ENCODE measurements at regions not wholly inside any gene's neighbourhood (a gene's known extent, or its start where the extent isn't known, plus 50 kb on each side); places are given as distances from the start of the nearest gene placed in this dataset.
A peak's percentile ranks its signal among the peaks of the same experiment; 100 is the strongest.

DNA sequence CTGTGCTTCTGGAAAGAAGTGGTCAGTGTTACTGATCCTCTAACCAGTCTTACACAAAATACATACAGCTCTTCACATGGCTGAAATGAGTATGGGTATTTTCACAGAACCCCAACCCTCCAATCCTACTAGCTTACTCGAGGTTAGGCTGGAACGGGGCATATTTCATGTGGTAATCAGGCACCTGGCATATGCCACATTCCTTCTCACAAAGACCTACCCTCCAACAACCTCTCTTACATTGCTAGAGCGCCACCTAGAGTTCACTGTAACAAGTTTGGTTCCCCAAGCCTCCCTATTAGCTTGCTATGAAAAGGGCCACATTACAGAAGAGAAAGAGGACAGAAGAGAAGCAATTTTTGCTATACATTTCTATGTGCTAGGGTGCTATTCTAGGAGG is 597.3 kb downstream of the PRELID2 start:
- peak; percentile 60 for DNase-seq

DNA sequence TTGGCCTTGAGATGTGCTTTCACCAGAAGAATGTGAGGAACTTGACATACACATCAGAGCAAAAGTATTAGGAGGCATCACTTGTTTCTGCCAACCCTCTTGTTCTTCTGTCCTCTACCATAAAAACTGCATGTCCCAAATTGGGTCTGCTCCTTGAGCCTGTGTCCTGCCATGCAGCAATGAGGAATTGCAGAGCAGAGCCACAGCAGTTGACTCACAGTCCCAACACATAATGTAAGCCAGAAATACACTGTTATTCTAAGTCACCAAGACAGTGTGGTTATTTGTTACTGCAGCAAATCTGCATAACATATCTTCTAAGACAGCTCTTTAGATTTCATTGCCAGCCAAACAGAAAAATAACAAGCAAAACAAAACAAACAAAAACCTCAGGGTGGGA is 598.2 kb downstream of the PRELID2 start:
- DNase-seq: no peak

DNA sequence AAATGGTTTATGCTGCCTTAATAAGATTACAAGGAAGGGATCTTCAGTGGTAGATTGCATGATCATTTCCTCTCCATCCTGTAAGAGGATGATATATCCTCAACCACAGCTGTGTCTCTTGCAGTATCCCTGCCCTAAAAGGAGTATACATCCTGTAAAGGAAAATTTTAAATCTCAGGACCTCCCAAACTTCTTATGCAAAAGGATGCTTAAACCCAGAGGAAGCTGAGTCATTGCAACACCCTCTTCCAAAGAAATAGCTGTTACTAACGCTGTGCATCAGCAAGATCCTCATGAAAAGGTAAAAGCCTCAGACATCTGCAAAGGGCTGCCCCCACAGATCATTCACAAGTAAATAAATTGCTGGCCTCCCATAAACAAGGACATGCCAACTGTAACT is 599.0 kb downstream of the PRELID2 start:
- DNase-seq: no peak

DNA sequence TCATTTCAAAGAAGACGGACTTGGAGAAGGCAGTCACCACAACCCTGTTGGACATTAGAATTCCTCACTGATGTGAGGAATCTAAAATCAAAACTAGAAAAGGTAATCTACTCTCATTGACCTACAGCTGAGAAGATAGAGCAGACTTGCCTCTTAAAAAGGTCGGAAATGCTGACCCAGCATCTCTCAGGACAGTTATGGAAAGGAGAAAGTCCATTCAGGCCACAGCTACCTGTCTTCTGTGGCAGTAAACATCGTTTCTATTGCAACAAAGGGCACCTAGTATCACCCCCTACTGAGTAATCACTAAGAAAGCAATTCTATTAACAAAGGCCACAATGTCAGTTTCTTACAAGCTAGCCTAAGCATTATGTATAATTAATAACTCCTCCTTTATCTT is 601.7 kb downstream of the PRELID2 start:
- no peak for DNase-seq

DNA sequence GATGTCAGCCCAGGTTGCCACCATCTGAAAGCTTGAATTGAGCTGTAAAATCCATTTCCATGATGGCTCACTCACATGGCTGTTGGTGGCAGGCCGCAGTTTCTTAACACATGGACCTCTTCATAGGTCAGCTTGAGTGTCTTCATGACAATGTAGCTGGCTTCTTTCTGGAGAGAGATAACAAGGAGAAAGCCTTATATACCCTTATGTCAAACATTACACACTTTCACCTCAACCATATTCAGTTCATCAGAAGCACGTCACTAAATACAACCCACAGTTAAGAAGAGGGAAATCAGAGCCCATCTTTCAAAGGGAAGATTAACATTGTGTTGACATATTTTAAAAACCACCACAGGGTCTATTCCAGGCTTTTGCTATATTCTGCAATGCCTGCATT is 604.4 kb downstream of the PRELID2 start:
- no peak for DNase-seq

DNA sequence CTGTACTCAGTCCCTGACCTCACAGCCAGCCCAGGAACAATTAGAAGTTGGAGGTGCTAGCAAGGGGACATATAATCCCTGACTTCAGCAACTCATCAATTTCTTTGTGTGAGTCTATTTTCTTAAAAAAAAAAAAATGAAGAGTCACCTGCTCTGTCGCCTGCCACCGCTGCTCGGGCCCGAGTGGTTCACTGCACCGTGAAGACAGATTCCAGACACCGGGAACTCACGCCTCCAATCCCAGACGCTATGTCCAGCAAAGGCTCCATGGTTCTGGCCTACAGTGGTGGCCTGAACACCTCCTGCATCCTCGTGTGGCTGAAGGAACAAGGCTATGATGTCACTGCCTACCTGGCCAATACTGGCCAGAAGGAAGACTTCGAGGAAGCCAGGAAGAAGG is 606.6 kb downstream of the PRELID2 start:
- DNase-seq: no peak

DNA sequence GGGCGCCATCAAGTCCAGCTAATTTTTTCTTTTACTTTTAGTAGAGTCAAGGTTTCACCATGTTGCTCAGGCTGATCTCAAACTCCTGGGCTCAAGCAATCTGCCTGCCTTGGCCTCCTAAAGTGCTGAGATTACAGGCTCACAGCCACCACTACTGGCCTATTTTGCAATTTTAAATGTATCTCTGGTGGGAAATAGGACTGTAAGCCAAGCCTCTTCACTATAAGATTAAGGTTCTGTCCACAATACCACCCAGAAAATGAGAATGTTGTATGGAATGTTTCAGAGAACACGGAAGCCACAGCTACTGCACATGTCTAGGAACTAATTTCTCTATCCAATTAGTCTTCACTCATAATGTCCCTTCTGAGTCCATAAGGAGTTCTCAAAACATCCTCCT is 607.3 kb downstream of the PRELID2 start:
- DNase-seq: no peak

DNA sequence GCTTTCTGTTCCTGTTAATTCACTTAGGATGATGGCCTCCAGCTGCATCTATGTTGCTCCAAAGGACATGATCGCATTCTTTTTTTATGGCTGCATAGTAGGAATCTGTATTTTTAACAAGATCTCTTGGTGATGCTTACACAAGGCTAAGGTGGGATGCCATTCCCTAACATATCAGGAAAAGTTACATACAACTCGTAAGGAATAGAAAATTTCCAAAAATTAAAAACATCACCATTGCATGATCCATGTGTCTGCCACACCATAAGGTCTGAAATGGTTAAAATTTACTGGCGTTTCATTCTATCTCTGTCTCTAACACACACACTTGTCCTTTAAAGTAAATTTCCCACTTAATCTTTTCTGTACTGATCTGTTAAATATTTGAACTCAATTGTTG is 608.4 kb downstream of the PRELID2 start:
- no peak for DNase-seq

DNA sequence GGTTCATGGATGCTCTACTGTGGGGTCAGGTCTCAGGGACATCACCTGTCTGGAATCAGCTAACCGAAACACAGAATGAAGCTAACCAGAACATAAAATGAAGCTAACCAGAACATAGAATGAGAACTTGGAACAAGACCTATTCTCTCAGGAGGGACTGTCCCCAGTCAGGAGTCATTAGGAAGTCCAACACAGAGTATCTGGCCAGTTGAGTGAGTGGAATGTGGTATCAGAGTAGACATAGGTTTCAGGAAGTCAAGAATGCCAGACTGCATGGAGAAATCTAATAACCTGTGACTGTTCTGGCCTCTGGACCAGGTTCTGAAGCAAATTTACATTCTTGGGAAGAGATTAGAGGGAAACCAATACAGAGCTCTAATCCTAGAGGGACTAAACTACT is 609.6 kb downstream of the PRELID2 start:
- no peak for DNase-seq

DNA sequence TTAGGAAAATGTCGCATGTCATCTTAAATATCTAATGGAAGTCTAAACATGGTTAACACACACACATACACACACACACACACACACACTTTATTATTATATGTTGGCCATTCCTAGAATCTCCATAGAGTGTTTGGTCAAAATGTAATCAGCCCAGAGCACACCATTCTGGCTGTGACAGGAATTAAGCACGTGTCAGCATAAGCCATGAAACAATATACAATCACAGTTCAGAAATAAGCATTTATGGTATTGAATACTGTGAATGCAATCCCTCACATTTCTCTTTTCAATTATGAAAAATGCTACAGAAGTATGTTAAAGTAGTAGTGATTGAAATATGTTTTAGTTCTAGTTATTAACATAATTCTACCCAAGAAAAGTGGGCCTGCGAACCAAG is 611.6 kb downstream of the PRELID2 start:
- DNase-seq: no peak

DNA sequence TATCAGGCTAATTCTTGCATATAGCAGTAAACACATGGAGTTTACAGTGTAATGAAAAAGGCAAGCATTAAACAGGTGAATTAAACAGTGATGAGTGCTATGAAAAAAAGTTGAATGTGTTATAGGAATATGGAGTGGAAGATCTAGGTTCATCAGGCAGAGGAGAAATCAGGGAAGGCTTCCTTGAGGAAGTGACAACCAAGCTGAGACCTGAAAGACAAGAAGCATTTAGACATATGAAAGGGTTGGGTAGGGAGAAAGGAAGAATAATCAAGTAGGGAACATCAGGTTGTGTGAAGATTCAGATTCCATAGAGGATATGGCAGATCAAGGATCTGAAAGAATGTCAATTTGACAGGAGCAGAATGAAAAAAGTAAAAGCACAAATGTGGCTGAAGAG is 612.5 kb downstream of the PRELID2 start:
- no peak for DNase-seq

DNA sequence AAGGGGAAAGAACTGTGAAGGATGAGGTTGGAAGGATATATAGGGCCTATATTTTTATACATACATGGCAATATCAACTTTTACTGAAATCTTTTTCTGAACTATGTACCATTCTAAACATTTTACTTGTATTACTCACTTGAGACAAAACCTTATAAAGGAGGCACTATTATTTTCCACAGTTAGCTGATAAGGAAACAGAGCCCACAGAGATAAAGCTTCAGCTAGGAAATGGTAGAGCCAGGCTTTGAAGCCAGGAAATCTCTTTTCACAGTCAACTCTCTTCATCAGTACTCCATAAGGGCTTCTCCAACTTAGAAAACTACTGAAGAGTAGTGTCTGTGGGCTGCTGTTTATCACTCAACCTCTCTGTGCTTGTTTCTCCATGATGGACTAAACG is 613.7 kb downstream of the PRELID2 start:
- no peak for DNase-seq

DNA sequence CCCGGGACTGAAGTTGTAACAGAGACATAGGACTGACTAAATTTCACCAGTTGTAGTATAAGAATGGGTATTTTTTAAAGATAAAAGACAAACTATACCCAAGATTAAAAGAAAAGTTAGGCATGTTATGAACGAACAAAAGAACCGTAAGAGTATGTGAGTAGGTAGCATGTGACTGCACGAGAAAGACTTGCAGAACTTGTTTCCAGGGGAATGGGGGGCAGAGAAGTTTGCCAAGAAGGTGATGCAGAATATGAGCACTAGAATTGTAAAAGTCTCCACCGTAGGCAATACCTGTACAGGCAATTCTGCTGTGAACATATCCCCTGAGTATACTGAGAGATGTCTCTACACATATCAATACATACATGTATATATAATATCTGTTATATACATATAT is 614.7 kb downstream of the PRELID2 start:
- DNase-seq: no peak

DNA sequence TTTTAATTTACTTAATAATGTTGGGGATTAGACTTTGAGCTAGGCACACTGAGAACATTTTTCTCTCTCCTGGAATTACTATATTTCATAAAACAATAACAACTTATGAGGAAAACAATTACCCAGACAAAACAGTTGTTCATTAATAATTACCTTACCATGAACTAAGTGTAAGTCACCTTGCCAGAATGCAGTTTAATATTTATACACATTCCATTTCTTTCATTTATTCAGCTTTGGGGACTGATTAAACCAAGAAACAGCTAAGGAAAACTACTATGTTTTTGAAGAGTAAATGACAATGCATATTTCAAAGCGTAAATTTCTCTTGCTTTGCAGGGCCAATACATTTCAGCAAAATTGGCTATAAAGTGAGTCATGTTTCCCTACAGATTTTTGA is 616.2 kb downstream of the PRELID2 start:
- DNase-seq: peak; percentile 5

DNA sequence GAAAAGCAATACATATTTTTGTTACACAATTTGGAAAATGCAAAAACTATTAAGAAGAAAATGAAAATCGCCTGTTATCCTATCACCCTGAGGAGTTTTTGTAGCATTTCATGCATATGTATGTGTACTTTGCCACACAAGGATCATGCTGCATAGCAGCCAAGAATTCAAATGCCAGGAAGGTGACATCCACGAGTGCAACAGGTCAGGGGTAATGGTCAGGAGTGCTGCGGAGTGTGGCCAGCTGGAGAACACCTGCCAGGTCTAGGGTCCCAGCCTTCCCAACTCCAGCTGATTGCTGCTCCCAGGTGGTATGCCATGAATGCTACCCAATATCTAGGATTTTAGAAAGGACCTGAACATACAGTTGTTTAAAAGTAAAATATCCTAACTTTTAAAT is 617.1 kb downstream of the PRELID2 start:
- no peak for DNase-seq

DNA sequence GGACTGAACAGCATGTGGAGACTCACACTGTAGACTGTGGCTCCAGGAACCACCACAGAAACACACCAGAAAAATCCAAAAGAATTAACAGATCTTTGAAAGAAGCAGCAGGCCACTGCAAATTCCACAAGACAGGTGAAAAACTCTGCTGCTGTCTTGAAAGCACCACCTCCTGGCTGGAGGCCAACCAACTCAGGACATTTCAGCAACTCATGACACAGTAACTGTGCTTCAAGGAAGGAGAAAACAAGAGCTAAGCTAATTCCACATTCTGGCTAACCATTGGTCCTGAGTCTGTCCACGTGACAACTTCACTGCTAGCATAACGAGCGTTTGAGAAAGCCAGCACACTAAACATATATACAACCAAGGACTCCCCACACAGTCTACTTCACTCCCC is 625.1 kb downstream of the PRELID2 start:
- DNase-seq: no peak

DNA sequence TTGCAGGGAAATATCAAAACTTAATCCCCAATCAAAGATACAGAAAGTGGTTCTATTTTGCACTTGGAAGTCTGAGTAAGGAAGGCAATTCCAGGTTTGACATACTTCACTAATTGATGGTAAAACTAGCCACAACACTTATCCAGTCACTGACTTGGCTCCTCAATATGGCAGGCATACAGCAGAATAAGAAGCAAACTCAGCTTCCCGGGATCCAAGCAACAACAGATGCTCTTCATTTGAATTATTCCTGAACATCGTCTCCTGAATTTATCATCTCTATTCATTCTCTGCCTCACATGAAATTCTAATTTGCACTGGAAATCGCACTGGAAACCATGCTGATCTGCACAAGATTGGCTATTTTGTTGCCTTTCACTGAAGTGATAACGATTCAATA is 629.6 kb downstream of the PRELID2 start:
- DNase-seq: no peak

DNA sequence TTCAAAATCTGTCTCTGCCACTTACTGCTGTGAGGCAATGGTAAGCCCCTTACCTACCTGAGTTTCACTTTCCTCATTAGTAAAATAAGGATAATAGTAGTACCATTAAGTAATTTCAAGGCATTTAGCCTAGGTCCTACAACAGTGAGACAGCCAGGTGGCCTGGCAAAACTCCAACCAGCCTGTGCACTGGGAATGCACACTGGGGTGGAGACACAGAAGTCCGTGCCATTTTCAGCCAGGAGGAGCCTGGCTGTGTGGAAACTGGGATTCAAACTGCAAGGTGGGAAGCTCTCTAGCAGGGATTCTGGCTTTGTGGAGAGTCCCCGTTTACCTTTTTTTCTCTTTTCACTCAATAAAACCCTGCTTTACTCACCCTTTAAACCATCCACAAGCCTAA is 630.4 kb downstream of the PRELID2 start:
- DNase-seq: no peak

DNA sequence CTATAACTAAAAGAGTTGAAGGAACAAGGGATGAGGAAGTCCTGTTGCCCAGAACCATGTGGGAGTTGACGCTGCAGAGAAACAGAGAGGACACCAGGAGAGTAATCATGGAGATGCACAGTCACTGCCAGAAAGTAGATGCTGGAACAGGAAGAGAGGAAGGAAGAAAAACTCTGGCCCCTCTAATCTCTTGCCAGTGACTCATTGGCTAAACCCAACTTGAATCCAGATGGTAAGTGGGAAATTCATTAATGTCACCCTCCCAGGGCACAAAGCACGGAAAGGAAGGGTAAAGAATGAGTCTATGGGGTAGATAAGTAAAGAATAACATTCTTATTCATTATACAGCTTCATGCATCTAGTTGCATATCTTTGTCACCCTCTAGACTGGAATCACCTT is 631.9 kb downstream of the PRELID2 start:
- DNase-seq: no peak

DNA sequence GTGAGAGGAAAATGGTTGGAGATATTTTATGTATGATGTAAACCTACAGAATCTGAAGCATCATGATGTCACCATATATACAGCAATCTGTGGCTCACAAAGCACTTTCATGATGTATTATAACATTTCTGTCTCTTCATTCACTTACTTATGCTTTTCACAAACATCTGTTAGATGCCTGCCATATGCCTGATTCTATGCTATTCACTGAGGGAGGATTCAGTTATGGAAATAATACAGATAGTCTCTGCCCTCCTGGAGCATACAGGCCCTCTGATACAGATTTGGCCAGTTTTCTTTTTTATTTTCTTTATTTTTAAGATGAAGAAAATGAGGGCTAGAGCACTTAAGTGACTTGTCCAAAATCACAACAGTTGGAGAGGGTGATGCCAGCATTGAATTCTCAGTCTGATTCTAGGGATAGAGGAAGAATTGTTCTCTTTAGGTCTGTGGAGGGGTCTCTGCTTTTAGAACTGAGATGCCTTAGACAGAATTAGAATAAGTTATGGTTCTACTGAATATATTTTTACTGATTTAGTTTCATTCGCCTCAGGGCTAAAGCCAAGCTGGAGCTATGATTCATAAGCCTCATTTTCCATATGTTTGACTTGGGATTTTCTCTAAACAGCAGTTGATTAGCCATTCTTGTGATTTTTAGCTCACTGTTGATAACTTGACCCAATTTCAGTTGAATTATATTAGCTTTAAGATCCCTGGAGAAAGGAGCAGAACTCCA is 636.4 kb downstream of the PRELID2 start:
- no peak for DNase-seq

DNA sequence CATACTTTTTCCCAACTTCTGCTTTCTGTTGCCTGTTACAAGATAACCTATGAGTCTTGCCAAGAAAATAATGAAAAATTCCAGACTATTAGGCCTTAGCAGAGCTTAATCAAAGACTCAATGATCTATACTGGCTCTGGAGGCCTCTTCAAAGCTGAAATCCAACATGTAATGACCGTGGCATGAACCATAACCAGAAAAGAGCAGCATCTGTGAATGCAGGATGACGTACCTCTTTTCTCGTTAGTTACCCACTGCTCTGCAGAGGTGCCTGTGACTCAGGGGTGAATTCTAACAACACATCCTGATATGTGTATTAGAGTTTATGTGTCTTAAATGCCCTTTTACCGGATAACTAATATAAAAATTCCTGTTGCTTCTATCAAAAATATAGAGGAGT is 645.4 kb downstream of the PRELID2 start:
- no peak for DNase-seq

DNA sequence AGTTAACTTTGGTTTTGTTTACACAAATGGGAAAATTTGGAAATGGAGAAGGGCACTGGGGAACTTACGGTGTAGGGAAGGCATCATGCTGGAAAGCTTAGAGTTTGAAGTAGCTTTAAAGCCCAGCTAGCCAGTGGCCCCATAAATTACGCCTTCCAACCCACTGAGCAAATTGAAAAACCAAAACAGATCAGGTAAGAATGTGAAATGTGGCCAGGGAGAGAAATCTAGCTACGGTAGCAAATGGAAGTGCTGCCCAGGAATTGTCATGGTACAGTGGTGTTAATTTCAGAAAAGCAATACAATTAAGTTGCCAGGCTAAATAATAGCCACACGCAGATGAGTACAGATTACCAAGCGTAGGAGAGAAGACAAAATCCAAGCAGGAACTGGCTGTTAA is 654.8 kb downstream of the PRELID2 start:
- DNase-seq: no peak

DNA sequence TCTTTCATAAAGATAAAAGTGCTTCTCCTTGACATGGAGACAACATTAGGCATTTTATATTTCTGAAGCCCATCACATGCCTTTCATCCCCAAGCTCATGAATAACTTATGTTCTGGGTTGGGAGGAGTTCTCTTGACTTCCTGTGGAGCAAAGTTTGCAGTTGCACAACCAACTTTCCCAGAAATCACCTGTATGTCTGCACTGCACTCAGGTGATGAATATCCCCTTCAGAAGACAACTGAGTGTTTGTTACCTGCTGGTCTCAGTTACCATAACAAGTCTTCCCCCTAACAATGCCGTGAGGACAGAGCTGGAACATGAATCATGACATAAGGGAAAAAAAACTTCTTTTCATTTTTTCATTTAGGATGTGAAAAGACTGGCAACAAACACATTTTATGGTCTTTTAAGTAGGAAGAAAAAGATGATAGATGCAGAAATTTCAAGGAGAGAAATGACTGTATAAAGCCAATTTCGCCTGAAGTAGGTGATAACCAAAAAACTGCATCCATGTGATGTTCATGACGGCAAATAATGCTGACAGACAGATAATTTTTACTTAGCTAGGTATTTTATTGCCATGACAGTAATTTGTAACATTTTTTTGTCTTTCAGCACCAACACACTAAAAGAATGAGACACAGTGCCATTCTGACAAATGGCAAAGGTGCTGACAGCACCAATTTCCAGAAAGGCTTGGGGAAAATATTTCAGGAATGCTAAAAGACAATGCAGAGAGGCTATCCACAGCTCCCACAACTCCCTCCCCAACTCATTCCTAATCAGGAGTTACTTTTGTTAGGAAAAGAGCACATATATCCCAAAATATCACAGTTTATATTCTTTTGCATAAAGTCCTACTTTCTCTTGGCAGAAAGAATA is 656.3 kb downstream of the PRELID2 start:
- DNase-seq: peak; percentile 20

DNA sequence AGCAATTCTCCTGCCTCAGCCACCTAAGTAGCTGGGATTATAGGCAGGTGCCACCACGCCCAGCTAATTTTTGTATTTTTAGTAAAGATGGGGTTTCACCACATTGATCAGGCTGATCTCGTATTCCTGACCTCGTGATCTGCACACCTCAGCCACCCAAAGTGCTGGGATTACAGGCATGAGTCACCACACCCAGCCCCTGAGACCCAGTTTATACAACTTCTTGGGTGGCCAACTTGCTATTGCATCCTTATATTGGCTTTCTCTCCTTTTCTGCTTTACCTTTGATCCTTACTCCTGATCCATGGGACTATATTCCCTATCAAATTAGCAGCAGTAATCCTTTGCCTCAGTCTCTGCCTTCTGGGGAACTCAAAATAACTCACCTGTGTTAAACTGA is 659.1 kb downstream of the PRELID2 start:
- DNase-seq: no peak

DNA sequence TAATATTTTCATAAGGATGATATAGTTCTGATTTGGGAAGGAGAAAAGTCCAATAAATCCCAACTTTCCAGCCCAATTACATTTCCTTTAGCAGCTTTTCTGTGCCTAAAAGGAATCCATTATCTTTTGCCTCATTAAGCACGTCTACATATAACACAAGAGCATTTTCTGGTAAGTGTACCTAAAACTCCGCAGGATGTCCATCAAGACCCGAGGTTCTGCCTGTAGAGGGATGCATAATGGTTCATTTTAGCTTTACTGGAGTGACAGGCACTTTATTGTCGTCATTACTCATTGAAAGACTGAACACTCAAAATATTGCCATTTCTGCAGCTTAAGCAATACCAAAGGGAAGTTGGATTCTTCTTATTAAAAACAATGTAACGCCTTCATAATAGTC is 669.0 kb downstream of the PRELID2 start:
- DNase-seq: no peak
